K562 (cell line): ENCODE measurements at regions not wholly inside any gene's neighbourhood (a gene's known extent, or its start where the extent isn't known, plus 50 kb on each side); places are given as distances from the start of the nearest gene placed in this dataset.

ENCODE experiments used
- EGR1 ChIP-seq: fragments of 450-650 bp; conservative IDR thresholded peaks from 2 replicates; pipeline ENCODE4 v1.6.1; 2017; ENCODE audit warnings: mild to moderate bottlenecking
- EZH2 ChIP-seq: IDR thresholded peaks from 2 replicates; pipeline ENCODE4 v1.6.1; 2012; ENCODE audit warnings: low read depth, mild to moderate bottlenecking, inconsistent platforms, low read length, borderline replicate concordance
- NFIC ChIP-seq: fragments of 450-650 bp; IDR thresholded peaks from 2 replicates; pipeline ENCODE4 v1.6.1; 2017; ENCODE audit warnings: mild to moderate bottlenecking, inconsistent platforms
- ZNF121 ChIP-seq: sonication (generic); formaldehyde crosslinking; conservative IDR thresholded peaks from 2 replicates; pipeline ENCODE4 v1.8.0; 2022; ENCODE audit warnings: missing genetic modification reagents
- TF ChIP-seq, protein P1 (sequence below), 3 experiments: IDR thresholded peaks in 2 of 3; conservative IDR thresholded peaks in 1 of 3; 2 replicates each; pipeline ENCODE4 v1.5.1; 2011 to 2012; ENCODE audit warnings: low read length in 3 of 3, mild to moderate bottlenecking in 3 of 3, control low read depth in 2 of 3, improper control_type of control experiment in 1 of 3, inconsistent platforms in 1 of 3, low read depth in 1 of 3, mixed read lengths in 1 of 3, moderate library complexity in 1 of 3; ENCODE audit not compliant: insufficient read depth in 2 of 3

DNA sequence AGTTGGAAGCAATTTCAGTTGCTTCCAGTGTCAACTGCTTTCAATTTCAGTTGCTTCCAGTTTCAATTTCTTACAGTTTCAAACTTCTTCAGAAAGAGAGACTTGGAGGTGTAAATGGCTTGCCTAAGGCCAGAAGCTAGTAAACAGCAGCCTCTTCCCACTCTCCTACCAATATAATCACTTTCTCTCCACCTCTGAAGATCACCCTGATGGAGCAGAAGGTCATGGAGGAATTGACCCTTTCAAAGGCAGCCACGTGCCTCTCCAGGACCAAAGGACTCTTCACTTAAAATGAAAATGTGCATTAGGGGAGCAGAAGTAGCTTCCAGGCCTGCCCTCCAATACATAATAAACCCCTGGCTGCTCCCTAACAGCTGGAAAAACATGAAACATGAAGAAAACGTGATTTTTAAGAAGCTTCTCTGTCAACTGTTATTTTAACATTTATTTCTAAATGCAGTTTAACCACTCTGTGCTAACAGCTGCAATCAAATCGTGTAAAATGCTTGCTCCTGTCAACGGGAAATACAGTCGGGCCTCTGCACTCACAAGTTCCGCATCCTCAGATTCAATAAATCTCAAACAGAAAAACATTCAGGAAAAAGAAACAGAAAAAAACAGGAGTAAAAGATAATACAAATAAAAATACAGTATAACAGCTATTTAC, 1020.6 kb downstream of the XPNPEP1 start:
- TF ChIP-seq EGR1, result no peak
- TF ChIP-seq ZNF121, result no peak
- no peak for TF ChIP-seq EZH2
- no peak for TF ChIP-seq NFIC
- TF ChIP-seq, protein P1, sequence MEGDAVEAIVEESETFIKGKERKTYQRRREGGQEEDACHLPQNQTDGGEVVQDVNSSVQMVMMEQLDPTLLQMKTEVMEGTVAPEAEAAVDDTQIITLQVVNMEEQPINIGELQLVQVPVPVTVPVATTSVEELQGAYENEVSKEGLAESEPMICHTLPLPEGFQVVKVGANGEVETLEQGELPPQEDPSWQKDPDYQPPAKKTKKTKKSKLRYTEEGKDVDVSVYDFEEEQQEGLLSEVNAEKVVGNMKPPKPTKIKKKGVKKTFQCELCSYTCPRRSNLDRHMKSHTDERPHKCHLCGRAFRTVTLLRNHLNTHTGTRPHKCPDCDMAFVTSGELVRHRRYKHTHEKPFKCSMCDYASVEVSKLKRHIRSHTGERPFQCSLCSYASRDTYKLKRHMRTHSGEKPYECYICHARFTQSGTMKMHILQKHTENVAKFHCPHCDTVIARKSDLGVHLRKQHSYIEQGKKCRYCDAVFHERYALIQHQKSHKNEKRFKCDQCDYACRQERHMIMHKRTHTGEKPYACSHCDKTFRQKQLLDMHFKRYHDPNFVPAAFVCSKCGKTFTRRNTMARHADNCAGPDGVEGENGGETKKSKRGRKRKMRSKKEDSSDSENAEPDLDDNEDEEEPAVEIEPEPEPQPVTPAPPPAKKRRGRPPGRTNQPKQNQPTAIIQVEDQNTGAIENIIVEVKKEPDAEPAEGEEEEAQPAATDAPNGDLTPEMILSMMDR (IDR thresholded peaks at IDR 0.05 in 2 of 3, conservative IDR thresholded peaks at IDR 0.05 in 1 of 3; ENCODE audit: insufficient read depth in 2 of 3, low read depth in 1 of 3, low read length in 3 of 3), result no peak
